H1 (cell line): ENCODE measurements at regions not wholly inside any gene's neighbourhood (a gene's known extent, or its start where the extent isn't known, plus 50 kb on each side); places are given as distances from the start of the nearest gene placed in this dataset.
"Not testable (repeated sequence)": the region's sequence is repeated elsewhere in the genome, so short reads cannot be mapped to it uniquely, and the experiment has no call there.

Experiments used
- CTCF ChIP-seq, 3 experiments: IDR thresholded peaks; 1 replicate in 2 of 3; 2 replicates in 1 of 3; pipeline versions ENCODE4 v1.5.1 to v1.6.1; 2011; ENCODE audit warnings: low read length in 3 of 3, mild to moderate bottlenecking in 3 of 3, inconsistent platforms in 2 of 3, low read depth in 1 of 3, moderate library complexity in 1 of 3; ENCODE audit not compliant: insufficient read depth in 1 of 3; ENCODE audit errors: control extremely low read depth in 1 of 3
- EZH2 ChIP-seq: fragments of 200-600 bp; sonication (generic); IDR thresholded peaks from 2 replicates; pipeline ENCODE4 v1.7.1; 2012; ENCODE audit warnings: low read depth, mild to moderate bottlenecking, moderate library complexity, low read length, inconsistent platforms; ENCODE audit not compliant: severe bottlenecking
- MAX ChIP-seq: IDR thresholded peaks from 2 replicates; pipeline ENCODE4 v1.6.1; 2012; ENCODE audit warnings: inconsistent platforms
- PHF8 ChIP-seq: fragments of 200-600 bp; sonication (generic); conservative IDR thresholded peaks from 2 replicates; pipeline ENCODE4 v1.7.1; 2012; ENCODE audit warnings: low read depth, mild to moderate bottlenecking, inconsistent platforms, low read length, moderate library complexity
- TAF1 ChIP-seq: IDR thresholded peaks from 2 replicates; pipeline ENCODE4 v1.6.1; 2011; ENCODE audit warnings: mild to moderate bottlenecking, low read depth, low read length

- TF ChIP-seq CTCF (IDR thresholded peaks at IDR 0.05; ENCODE audit: control extremely low read depth in 1 of 3, insufficient read depth in 1 of 3, low read depth in 1 of 3, low read length in 3 of 3); EZH2; TAF1; MAX; PHF8: not testable (repeated sequence)
These were observed 180.8 kb upstream of the PLGLB2 start for GRCh38 chr2:87567093-87567492.
